AG04450 (cell line): ENCODE measurements at regions not wholly inside any gene's neighbourhood (a gene's known extent, or its start where the extent isn't known, plus 50 kb on each side); places are given as distances from the start of the nearest gene placed in this dataset.

Source experiments
- CTCF ChIA-PET: fragments of 300-600, 350-600 bp; formaldehyde crosslinking; extraction: SDS; loops from one replicate; lab custom pipeline; 2022; ENCODE audit warnings: antibody characterized with exemption, inconsistent platforms; lab: Charles Lee
- POLR2A ChIA-PET: fragments of 350-600 bp; formaldehyde crosslinking; extraction: SDS; loops from one replicate; lab custom pipeline; 2021; ENCODE audit warnings: antibody characterized with exemption, inconsistent platforms; lab: Yijun Ruan, JAX
- DNase-seq: peaks from one replicate; pipeline ENCODE4 v3.0.0-alpha.2; 2011; ENCODE audit warnings: low read depth, low spot score
- H3K27ac ChIP-seq: one replicate; pipeline ENCODE4 v1.5.1; 2012; ENCODE audit warnings: low read depth, low read length, control low read depth
- H3K27me3 ChIP-seq: one replicate; pipeline ENCODE4 v1.6.0; 2012; ENCODE audit warnings: low read length; ENCODE audit not compliant: control insufficient read depth, insufficient read depth
- H3K4me3 ChIP-seq: 2 replicates; pipeline ENCODE4 v1.5.1; 2011; ENCODE audit warnings: mild to moderate bottlenecking, low read depth, low read length, control low read depth
- H3K9me3 ChIP-seq: 2 replicates; pipeline ENCODE4 v1.5.1; 2012; ENCODE audit warnings: low read length; ENCODE audit not compliant: control insufficient read depth, insufficient read depth
- CTCF ChIP-seq: IDR thresholded peaks from 2 replicates; pipeline ENCODE4 v1.5.1; 2011; ENCODE audit warnings: low read depth, low read length, control low read depth, inconsistent platforms

- POLR2A ChIA-PET, result no interaction called here
- no peak for DNase-seq
- Histone ChIP-seq H3K27me3 (peaks cover 21% of the 10 kb centered on the region), H3K9me3 (no peaks in the 10 kb centered on the region; the same call in 1 of the 2 replicates), H3K27ac (no peak overlapping the region), H3K4me3 (no peak overlapping the region)
- CTCF ChIA-PET, result no interaction called here
- no peak for TF ChIP-seq CTCF
Observed at GRCh38 chr2:45259547-45260160, 250.4 kb upstream of the SIX2 start.

- ChIA-PET CTCF (no interaction called here), POLR2A (no interaction called here)
- Histone ChIP-seq H3K27ac (no peak overlapping the region), H3K27me3 (peaks cover 21% of the 10 kb centered on the region), H3K4me3 (no peak overlapping the region), H3K9me3 (no peaks in the 10 kb centered on the region; the same call in 1 of the 2 replicates)
- DNase-seq, result no peak
- TF ChIP-seq CTCF, result no peak
Observed at GRCh38 chr2:45259138-45259537, 249.9 kb upstream of the SIX2 start.

- DNase-seq, result no peak
- ChIA-PET CTCF (no interaction called here), POLR2A (no interaction called here)
- TF ChIP-seq CTCF, result no peak
- H3K4me3 ChIP-seq, result no peak overlapping the region
- H3K27me3 ChIP-seq, result peaks cover 19% of the 10 kb centered on the region
- no peak overlapping the region for H3K27ac ChIP-seq
- H3K9me3 ChIP-seq, result no peaks in the 10 kb centered on the region; the same call in 1 of the 2 replicates
Observed at GRCh38 chr2:45258311-45258710, 249.1 kb upstream of the SIX2 start.

GRCh38 chr2:45257820-45258219, 248.6 kb upstream of the SIX2 start:
- H3K27me3 ChIP-seq, result peaks cover 19% of the 10 kb centered on the region
- no peak for TF ChIP-seq CTCF
- ChIA-PET CTCF (no interaction called here), POLR2A (interaction anchor here (1.1 kb wide), 1 partner anchor 13 kb away, joined by 3 read pairs; no protein-coding TSS in a partner anchor)
- no peak overlapping the region for H3K4me3 ChIP-seq
- no peaks in the 10 kb centered on the region; the same call in 1 of the 2 replicates for H3K9me3 ChIP-seq
- no peak for DNase-seq
- H3K27ac ChIP-seq, result no peak overlapping the region

- POLR2A ChIA-PET, result interaction anchor here (1.1 kb wide), 1 partner anchor 12 kb away, joined by 3 read pairs; no protein-coding TSS in a partner anchor
- peaks cover 13% of the 10 kb centered on the region for H3K27me3 ChIP-seq
- H3K9me3 ChIP-seq, result no peaks in the 10 kb centered on the region; the same call in 1 of the 2 replicates
- no peak overlapping the region for H3K4me3 ChIP-seq
- no peak overlapping the region for H3K27ac ChIP-seq
- DNase-seq, result no peak
- CTCF ChIA-PET, result interaction anchor here (0.6 to 1.9 kb wide), 5 partner anchors 9 to 237 kb away, joined by 3 to 5 read pairs (median 3); no protein-coding TSS in a partner anchor
- TF ChIP-seq CTCF, result no peak
Observed at GRCh38 chr2:45256867-45257641, 247.8 kb upstream of the SIX2 start.
